SK-N-MC (cell line): ENCODE measurements at regions not wholly inside any gene's neighbourhood (a gene's known extent, or its start where the extent isn't known, plus 50 kb on each side); places are given as distances from the start of the nearest gene placed in this dataset.

Experiments used
- EZH2 ChIP-seq: fragments of 200-600 bp; sonication (generic); IDR thresholded peaks from one replicate; pipeline ENCODE4 v1.6.1; 2017; ENCODE audit warnings: antibody characterized with exemption
- FOXP2 ChIP-seq: optimal IDR thresholded peaks from 2 replicates; pipeline ENCODE3; 2011; ENCODE audit warnings: mild to moderate bottlenecking, moderate library complexity; ENCODE audit not compliant: insufficient read depth; ENCODE audit errors: extremely low read length, control extremely low read depth
- POLR2AphosphoS5 ChIP-seq: IDR thresholded peaks from 2 replicates; pipeline ENCODE4 v1.6.1; 2012; ENCODE audit warnings: mild to moderate bottlenecking, low read depth, low read length, borderline replicate concordance

- no peak for TF ChIP-seq EZH2
- TF ChIP-seq POLR2AphosphoS5, result no peak
- no peak for TF ChIP-seq FOXP2
Measured at GRCh38 chr3:144036498-144036897, 64.9 kb downstream of the DIPK2A start.
